HG02885 (cell line): ENCODE measurements at regions not wholly inside any gene's neighbourhood (a gene's known extent, or its start where the extent isn't known, plus 50 kb on each side); places are given as distances from the start of the nearest gene placed in this dataset.

ENCODE experiments used
- ATAC-seq: cut with Tn5 transposase; IDR thresholded peaks from one replicate; pipeline ENCODE4 v1.9.1; 2021; ENCODE audit warnings: mild to moderate bottlenecking; ENCODE audit not compliant: unreplicated experiment, poor library complexity

DNA sequence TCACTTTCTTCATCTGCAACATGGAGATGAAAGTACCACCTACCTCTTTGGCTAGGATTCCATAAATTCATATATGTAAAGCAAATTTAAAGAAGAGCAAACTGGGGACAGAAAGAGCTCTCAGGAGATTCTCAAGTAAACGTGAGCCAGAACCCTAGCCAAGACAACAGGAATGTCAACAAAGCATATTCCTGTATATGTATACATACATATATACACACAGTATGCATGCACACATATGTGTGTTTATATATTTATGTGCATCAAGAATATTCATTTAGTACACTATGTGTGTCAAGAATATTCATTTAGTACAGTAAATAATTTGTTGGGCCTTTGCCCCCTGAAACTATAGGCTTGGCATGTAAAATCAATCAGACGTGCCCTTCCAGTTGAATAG is 574.4 kb upstream of the KLHL29 start:
- ATAC-seq = no peak

- ATAC-seq = no peak
Observed at GRCh38 chr2:22812065-22812680, 572.8 kb upstream of the KLHL29 start.

DNA sequence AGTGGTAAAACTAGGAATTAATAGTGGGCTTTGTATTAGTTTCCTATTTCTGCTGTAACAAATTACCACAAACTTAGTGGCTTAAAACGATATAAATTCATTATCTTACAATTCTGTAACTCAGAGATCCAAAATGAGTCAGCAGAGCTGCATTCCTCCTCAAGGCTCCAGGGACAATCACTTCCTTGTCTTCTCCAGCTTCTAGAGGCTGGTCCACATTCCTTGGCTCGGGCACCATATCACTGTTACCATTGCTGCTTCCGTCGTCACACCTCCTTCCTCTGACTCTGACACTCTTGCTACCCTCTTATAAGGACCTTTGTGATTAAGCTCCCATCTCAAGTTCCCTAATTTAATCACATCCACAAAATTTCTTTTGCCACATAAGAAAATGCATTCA is 567.8 kb upstream of the KLHL29 start:
- no peak for ATAC-seq

DNA sequence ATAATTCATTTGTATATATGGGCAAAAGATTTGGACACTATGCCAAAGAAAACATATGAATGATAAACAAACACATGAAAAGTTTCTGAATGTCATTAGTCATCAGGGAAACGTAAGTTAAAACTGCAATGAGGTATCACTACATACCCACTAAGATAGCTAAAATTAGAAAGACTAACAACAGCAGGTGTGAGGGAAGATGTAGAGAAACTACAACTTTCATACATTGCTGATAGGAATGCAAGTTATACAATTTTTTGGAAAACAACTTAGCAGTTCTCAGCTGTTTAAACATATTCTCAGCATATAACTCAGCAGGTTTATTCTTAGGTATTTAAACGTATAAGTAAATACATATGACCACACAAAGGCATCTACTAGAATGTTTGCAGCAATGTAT is 563.5 kb upstream of the KLHL29 start:
- ATAC-seq = no peak

GRCh38 chr2:22822835-22823234 is 562.1 kb upstream of the KLHL29 start:
- ATAC-seq = no peak

GRCh38 chr2:22824618-22825017 is 560.4 kb upstream of the KLHL29 start:
- no peak for ATAC-seq

DNA sequence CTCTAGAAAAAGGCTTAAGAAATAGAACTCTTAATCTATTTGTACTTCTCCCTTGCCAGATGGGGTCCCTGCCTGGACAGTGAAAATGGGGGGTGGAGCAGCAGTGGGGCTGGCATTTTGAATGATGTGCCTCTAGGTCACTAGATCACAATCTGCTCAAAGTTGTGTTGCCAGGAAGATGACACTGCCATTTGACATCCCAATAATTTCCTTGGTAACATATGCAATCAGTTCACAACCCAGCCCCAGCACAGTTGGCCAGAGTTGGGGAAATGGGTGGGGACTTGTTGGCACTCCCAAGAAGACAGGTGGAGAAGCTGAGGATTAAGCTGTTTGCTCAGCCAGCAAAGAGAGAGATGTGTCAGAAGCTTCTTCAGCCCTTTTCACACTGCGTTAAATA is 558.3 kb upstream of the KLHL29 start:
- ATAC-seq = no peak

DNA sequence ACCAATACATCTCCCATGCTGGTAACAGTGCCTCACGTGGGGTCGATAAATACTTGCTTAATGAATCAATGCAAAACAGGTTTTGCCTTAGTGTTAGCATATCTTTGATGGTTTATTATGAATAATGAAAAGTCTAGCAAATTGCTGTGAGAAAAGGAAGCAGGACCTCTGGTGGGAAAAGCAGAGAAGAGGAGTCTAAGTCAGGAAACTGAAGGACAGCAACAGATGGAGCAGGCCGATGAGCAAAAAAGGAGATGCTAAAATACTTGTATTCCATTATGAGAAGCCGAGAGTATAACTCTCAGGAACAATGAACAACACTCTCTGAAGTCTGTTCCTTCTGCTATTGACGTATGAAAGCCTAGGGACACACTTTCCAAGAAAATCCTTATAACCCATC is 555.2 kb upstream of the KLHL29 start:
- ATAC-seq = no peak

DNA sequence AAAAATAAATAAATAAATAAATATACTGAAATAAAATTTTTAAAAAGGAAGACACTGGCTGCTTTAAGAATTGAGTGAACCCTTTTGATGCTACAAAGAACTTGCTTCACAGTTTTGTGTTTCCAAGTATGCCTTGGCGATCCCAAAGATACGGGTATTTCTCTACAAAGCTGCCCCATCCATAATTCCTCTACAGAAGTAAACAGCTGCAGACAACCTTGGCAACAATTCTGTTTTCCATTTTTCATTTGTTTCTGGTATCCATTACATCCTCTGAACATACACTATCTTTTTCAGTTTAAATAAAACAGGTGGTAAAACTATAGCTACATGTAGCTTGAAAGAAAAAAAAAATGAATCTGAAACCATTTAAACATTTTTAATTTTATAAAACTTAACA is 552.8 kb upstream of the KLHL29 start:
- no peak for ATAC-seq

DNA sequence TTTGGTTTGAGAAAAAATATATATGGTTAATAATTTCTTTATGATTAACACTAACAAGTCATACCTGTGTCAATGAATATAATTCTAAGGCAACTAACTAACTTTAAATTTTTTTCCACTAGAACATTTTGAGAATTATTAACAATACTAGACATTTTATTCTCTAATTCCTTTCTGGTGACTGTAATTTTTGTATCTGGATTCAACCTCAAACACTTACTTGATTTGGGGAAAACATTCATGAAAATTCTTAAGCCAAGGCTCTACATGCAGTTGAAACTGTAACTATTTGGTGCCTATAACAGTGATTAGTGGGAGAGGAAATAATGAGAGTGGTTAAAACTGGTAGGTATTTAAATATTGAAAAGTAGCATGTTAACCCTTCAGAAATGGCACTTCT is 546.5 kb upstream of the KLHL29 start:
- no peak for ATAC-seq

GRCh38 chr2:22842205-22842869 is 542.6 kb upstream of the KLHL29 start:
- no peak for ATAC-seq

DNA sequence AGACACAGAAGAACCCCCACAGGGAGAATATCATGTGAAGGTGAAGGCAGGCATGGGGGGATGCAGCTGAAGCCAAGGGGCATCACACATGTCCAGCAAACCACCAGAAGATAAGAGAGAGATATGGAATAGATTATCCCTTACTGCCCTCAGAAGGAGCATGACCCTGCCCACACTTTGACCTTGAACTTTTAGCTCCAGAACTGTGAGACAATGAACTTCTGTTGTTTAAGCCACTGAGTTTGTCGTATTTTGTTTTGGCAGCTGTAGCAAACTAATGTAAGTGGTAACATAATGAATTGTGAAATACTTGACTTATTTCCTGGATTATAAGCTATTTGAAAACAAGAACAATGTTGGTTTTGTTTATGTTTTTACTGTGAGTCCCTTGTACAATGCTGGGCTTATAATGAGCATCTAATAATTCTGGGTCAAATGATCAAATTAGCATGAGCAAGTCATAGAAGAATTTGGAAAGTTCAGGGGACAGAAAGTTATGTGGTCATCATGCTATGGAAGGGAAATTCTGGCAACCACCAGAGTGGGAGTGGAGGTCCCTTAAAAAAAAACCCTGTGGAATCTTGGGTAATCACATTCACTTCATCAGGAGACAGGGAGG is 541.0 kb upstream of the KLHL29 start:
- no peak for ATAC-seq

DNA sequence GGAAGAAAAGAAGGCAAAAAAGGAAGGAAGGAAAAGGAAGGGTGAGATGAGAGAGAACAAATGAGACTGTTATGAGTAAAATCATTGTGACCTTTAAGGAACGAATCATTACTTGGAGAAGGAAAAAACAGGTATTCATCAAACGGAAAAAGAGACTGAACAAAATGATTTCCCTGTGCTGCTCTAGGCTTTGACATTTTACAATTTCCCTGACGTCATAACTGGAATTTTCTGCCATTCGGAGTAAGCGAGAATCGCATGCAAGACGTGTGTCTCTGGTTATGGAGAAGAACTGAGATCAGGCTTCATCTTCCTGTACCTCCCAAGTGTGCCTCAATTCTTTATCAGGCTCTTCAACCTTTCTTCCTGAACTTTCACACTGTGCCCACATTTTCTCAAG is 534.7 kb upstream of the KLHL29 start:
- ATAC-seq = no peak

DNA sequence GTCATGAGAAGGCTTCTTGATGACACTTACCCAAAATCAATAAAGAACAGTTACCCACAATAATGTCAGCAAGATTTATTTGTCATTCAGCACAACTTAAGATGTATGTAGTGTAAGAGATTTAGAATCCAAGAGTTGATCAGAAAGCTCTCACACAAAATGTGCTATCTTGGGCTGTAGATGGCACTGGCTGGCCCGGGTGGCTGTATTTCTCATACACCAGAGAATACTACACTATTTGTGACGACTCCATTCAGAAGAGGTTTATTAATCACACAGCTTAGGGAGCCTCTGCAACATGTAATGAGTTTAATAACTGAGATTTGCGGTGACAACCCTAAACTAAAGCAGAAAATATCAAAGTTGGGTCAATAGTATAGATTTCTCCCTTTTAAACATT is 530.4 kb upstream of the KLHL29 start:
- ATAC-seq = no peak

DNA sequence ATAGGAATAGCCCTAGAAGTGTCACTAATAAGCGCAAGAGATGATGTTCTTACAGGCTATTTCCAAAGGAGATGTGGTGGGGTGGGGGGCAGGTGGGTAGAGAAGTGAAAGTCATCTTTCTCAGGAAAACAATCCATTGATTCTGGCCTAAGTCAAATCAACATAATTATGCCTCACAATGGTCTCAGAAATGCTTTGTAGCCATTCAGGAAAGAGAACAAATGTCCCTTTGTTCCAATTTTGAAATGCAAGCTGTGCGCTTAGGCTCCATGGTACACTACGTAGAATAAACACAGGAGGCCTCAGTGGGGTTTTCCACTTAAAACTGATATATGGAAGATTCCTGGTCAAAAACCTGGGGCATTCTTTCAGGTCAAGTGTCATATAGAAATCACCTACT is 529.9 kb upstream of the KLHL29 start:
- ATAC-seq = no peak

- no peak for ATAC-seq
Observed at GRCh38 chr2:22855761-22856184, 529.2 kb upstream of the KLHL29 start.

DNA sequence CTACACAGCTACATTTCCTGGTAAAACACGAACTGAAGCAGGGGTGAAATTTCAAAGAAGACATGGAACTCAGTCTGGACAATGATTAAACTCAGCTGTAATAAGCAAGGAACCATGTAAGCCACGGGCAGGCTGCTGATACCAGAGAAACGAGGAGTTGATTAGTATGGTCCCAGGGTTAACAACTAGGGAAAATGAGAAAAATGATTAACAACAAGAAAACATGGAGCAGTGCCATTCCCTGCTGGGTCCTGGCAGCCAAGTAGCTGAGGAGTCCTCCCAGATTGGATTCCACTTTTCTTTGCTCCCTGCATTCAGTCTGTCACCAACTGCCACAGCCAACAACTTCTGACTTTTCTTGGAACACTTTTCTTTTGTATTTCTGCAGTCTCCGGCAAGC is 517.0 kb upstream of the KLHL29 start:
- no peak for ATAC-seq

DNA sequence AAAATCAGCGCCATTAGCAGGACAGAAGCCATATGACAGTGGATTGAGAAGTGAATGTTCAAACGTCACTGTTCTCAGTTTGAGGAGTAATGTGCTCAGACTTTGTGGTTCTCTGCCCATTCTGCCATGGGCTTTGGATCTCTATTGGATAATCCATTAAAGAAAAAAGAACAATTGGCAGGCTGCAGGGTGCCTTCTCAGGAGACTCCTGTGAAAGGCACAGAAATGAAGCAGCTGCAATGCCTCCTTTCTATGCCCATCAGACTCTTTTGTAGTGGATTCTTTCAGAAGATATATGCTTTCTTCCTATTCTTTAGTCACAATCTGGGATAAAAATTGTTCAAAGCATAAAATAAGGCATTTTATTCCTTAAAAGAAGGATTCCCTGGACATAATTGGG is 506.9 kb upstream of the KLHL29 start:
- ATAC-seq = no peak

DNA sequence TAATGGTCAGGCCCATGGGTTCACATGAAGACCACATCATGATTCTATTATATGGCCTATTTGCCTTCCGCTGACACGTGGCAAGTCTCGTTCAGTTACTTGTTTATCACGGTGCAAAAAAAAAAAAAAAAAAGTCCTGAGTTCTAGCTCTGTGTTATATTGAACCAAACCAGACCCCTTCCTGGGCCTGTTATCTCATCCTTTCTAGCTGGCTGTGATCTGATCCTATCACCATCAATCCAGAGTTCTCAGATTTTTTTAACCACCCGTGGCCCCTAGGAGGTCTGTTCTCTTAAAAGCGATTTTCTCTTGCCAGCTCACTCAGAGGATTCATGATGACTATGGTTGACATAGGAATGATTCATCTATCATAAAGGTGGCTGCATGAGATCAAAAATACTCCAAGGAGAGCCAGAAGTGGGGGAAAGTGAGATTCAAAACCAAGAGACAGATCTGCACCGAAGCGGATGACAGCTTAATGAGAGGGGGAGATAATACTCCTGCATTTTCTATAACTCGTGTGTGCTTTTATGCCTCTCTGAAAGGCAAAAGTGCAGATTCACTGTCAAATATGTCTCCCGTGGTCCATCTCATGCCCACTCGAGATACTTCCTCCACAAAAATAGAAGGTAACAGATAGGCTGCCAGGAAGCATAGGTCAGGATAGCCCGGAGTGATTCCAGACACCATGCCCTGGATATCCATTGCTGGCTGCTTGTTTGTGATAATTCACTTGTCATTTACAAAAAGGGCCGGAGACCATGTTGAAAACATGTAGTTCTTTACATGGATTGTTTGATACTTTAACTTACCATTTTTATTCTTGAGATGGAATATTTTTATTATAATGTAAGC is 505.7 kb upstream of the KLHL29 start:
- ATAC-seq = no peak

GRCh38 chr2:22880161-22880560 is 504.8 kb upstream of the KLHL29 start:
- ATAC-seq = no peak

GRCh38 chr2:22882011-22882410 is 503.0 kb upstream of the KLHL29 start:
- ATAC-seq = no peak
